ENCODE measurements at regions not wholly inside any gene's neighbourhood (a gene's known extent, or its start where the extent isn't known, plus 50 kb on each side); places are given as distances from the start of the nearest gene placed in this dataset.

DNA sequence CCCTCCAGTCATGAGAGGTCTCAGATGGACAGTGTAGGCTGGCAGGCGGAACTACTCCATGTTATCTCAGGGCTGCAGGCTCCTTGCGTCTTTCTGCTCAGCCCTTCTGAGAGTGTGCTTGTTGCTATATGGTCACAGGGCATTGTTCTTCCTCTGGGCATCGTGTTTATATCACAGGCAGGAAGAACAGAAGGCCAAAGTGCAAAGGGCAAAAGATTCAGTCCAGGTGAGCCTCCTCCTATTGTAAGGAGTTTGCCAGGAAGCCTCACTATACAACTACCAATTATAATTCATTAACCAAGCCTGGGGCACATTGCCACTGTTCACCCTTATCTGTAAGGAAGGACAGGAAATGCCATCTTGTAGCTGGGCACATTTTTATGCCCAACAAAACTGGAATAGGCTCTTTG is 195.5 kb upstream of the KITLG start:
- TF ChIP-seq, protein P1, sequence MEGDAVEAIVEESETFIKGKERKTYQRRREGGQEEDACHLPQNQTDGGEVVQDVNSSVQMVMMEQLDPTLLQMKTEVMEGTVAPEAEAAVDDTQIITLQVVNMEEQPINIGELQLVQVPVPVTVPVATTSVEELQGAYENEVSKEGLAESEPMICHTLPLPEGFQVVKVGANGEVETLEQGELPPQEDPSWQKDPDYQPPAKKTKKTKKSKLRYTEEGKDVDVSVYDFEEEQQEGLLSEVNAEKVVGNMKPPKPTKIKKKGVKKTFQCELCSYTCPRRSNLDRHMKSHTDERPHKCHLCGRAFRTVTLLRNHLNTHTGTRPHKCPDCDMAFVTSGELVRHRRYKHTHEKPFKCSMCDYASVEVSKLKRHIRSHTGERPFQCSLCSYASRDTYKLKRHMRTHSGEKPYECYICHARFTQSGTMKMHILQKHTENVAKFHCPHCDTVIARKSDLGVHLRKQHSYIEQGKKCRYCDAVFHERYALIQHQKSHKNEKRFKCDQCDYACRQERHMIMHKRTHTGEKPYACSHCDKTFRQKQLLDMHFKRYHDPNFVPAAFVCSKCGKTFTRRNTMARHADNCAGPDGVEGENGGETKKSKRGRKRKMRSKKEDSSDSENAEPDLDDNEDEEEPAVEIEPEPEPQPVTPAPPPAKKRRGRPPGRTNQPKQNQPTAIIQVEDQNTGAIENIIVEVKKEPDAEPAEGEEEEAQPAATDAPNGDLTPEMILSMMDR (conservative IDR thresholded peaks at IDR 0.05): no peak
- H3K27ac ChIP-seq: peak overlapping the region; percentile 83

DNA sequence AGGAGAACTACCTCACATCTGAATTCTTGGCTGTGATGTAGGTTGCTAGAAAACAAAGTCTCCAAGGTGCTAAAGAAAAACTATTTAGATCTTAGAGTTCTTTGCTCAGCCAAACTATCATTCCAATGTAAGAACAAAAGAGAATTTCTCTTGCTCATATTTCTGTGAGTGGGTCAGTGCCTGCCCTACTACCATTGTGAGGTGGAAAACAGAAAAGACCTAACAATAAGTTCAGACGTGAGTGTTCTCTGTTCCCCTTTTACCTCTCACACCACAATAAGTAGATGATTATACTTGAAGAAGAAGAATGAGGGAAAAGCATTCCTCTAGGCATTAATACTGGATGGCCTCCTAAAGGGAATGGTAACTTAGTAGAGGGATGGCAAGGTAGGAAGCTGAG is 187.4 kb upstream of the KITLG start:
- TF ChIP-seq, protein P1 (conservative IDR thresholded peaks at IDR 0.05): no peak
- H3K27ac ChIP-seq: no peak overlapping the region

DNA sequence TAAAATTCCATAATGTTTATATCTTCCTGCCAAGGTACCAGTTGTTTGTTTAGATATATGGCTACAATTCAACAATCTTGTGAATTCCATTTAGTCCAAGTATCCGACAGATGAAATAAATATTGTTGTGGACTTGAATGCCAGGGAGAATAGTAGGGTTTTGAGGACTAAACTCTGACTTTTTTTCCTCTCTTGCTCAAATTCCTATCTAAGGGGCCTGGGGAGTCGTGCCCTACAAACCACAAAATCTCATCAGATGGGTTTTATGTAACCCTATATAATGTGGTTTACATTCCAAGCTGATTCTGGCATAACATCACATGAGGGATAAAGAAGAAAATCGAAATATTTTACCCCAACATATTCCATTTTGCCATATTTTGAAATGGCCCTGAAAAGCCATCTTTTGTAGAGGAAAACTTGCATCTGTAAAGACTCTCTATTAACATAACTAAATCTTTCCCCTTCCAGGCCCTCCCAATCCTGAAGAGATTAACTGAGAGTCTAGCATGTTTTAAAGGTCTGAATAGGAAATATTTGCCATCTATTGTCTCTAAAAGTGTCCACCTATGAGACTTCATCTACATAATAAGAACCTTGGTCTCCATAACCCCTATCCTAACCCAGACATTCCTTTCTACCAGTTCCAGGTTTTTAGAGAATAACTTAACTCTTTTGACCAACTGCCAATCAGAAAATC is 184.7 kb upstream of the KITLG start:
- no peak overlapping the region for H3K27ac ChIP-seq
- TF ChIP-seq, protein P1 (conservative IDR thresholded peaks at IDR 0.05): no peak

DNA sequence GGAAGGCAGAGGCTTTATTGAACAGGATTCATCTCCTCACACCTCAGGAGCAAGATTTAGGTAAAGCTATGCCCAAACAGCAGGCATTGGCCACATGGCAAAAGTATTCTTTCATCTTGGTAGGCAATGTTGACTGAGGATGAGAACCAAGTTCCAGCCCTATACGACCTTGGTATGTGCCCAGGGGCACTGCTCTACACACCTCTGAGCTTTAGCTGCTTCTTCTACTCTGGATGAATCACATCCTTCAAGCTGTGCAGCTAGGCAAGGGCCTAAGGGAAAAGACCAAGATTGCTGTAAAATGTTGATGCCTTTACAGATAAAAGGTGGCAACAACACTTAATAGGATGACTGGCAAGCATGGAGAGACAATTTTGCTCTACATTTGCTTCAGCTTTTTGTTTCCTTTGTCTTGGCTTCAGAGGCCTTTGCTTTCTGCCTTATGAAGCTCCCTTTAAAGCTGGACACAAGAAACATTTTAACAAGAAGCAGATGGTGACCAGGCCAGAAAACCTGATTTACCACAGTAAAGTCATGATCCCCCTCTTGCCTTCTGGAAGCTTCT is 183.3 kb upstream of the KITLG start:
- TF ChIP-seq, protein P1 (conservative IDR thresholded peaks at IDR 0.05): no peak
- H3K27ac ChIP-seq: no peak overlapping the region

GRCh38 chr12:88758176-88758575 is 177.9 kb upstream of the KITLG start:
- H3K27ac ChIP-seq: no peak overlapping the region
- TF ChIP-seq, protein P1 (conservative IDR thresholded peaks at IDR 0.05): no peak

GRCh38 chr12:88756917-88757316 is 176.6 kb upstream of the KITLG start:
- no peak overlapping the region for H3K27ac ChIP-seq
- TF ChIP-seq, protein P1 (conservative IDR thresholded peaks at IDR 0.05): no peak

- TF ChIP-seq, protein P1 (conservative IDR thresholded peaks at IDR 0.05): no peak
- no peak overlapping the region for H3K27ac ChIP-seq
These were observed 175.9 kb upstream of the KITLG start for GRCh38 chr12:88756153-88756552.

All from VCaP (cell line).